ENCODE measurements at regions not wholly inside any gene's neighbourhood (a gene's known extent, or its start where the extent isn't known, plus 50 kb on each side); places are given as distances from the start of the nearest gene placed in this dataset.

GRCh38 chr11:134583397-134583990, 171.5 kb upstream of the B3GAT1 start:
- no peaks in the 10 kb centered on the region for H3K36me3 ChIP-seq (ENCODE audit: control insufficient read depth, insufficient read depth, low read length)
- CTCF ChIA-PET, result no interaction called here
- no peaks in the 10 kb centered on the region for H3K27me3 ChIP-seq (ENCODE audit: control insufficient read depth, insufficient read depth, low read length)
- no peak for DNase-seq (ENCODE audit: low read depth)
- no peak overlapping the region for H3K4me3 ChIP-seq (ENCODE audit: low read depth, low read length)
- TF ChIP-seq CTCF (IDR thresholded peaks at IDR 0.05; ENCODE audit: insufficient read depth, low read depth, low read length), result no peak
- POLR2A ChIA-PET, result no interaction called here

GRCh38 chr11:134582770-134583095, 170.7 kb upstream of the B3GAT1 start:
- ChIA-PET CTCF (no interaction called here), POLR2A (no interaction called here)
- Histone ChIP-seq H3K27me3 (ENCODE audit: control insufficient read depth, insufficient read depth, low read length) (no peaks in the 10 kb centered on the region), H3K36me3 (ENCODE audit: control insufficient read depth, insufficient read depth, low read length) (no peaks in the 10 kb centered on the region), H3K4me3 (ENCODE audit: low read depth, low read length) (no peak overlapping the region)
- TF ChIP-seq CTCF (IDR thresholded peaks at IDR 0.05; ENCODE audit: insufficient read depth, low read depth, low read length), result no peak
- DNase-seq (ENCODE audit: low read depth), result no peak

- no peak for TF ChIP-seq CTCF (IDR thresholded peaks at IDR 0.05; ENCODE audit: insufficient read depth, low read depth, low read length)
- Histone ChIP-seq H3K4me3 (ENCODE audit: low read depth, low read length) (no peak overlapping the region), H3K36me3 (ENCODE audit: control insufficient read depth, insufficient read depth, low read length) (no peaks in the 10 kb centered on the region), H3K27me3 (ENCODE audit: control insufficient read depth, insufficient read depth, low read length) (no peaks in the 10 kb centered on the region)
- ChIA-PET POLR2A (no interaction called here), CTCF (no interaction called here)
- no peak for DNase-seq (ENCODE audit: low read depth)
Measured at GRCh38 chr11:134581966-134582769, 170.1 kb upstream of the B3GAT1 start.

GRCh38 chr11:134581121-134581626, 169.1 kb upstream of the B3GAT1 start:
- Histone ChIP-seq H3K4me3 (ENCODE audit: low read depth, low read length) (no peak overlapping the region), H3K27me3 (ENCODE audit: control insufficient read depth, insufficient read depth, low read length) (no peaks in the 10 kb centered on the region), H3K36me3 (ENCODE audit: control insufficient read depth, insufficient read depth, low read length) (no peaks in the 10 kb centered on the region)
- ChIA-PET POLR2A (no interaction called here), CTCF (no interaction called here)
- no peak for TF ChIP-seq CTCF (IDR thresholded peaks at IDR 0.05; ENCODE audit: insufficient read depth, low read depth, low read length)
- no peak for DNase-seq (ENCODE audit: low read depth)

GRCh38 chr11:134580610-134580975, 168.6 kb upstream of the B3GAT1 start:
- CTCF ChIA-PET, result no interaction called here
- H3K4me3 ChIP-seq (ENCODE audit: low read depth, low read length), result no peak overlapping the region
- TF ChIP-seq CTCF (IDR thresholded peaks at IDR 0.05; ENCODE audit: insufficient read depth, low read depth, low read length), result no peak
- no peak for DNase-seq (ENCODE audit: low read depth)
- H3K27me3 ChIP-seq (ENCODE audit: control insufficient read depth, insufficient read depth, low read length), result no peaks in the 10 kb centered on the region
- H3K36me3 ChIP-seq (ENCODE audit: control insufficient read depth, insufficient read depth, low read length), result no peaks in the 10 kb centered on the region
- POLR2A ChIA-PET, result no interaction called here

Measured in BJ (cell line).